H1 (cell line): ENCODE measurements at regions not wholly inside any gene's neighbourhood (a gene's known extent, or its start where the extent isn't known, plus 50 kb on each side); places are given as distances from the start of the nearest gene placed in this dataset.

Experiments
- CTCF ChIA-PET: fragments of 300-600 bp; sonication (Branson Sonifier 250); formaldehyde crosslinking; loops from one replicate; lab custom pipeline; 2021; ENCODE audit not compliant: partially characterized antibody; lab: Charles Lee
- POLR2A ChIA-PET: fragments of 300-600 bp; sonication (Branson Sonifier 250); formaldehyde crosslinking; loops from one replicate; lab custom pipeline; 2021; ENCODE audit warnings: inconsistent platforms; ENCODE audit not compliant: partially characterized antibody; lab: Charles Lee
- DNase-seq, 2 experiments: peaks; one replicate each; pipeline versions ENCODE4 v3.0.0 to v3.0.0-alpha.2; 2010 to 2022; ENCODE audit warnings: low spot score in 2 of 2, low read depth in 1 of 2, mixed read lengths in 1 of 2
- FAIRE-seq: peaks from 2 replicates; lab custom pipeline; 2011; peaks lifted over from hg19 to GRCh38; lab: Jason Lieb, UNC
- H2AFZ ChIP-seq: 2 replicates; pipeline ENCODE4 v1.8.1; 2012; ENCODE audit warnings: low read length, inconsistent platforms
- H2AK5ac ChIP-seq: 2 replicates; pipeline ENCODE4 v1.6.1; 2013; ENCODE audit warnings: low read depth, low read length
- H2BK120ac ChIP-seq: replicated peaks from 2 replicates; pipeline ENCODE3; 2013; ENCODE audit warnings: low read depth, low read length, inconsistent platforms
- H2BK12ac ChIP-seq: 2 replicates; pipeline ENCODE4 v1.6.1; 2013; ENCODE audit warnings: low read depth, low read length
- H2BK15ac ChIP-seq: 2 replicates; pipeline ENCODE4 v1.6.1; 2013; ENCODE audit warnings: low read length
- H2BK20ac ChIP-seq: 2 replicates; pipeline ENCODE4 v1.6.1; 2013; ENCODE audit warnings: low read length
- H2BK5ac ChIP-seq: 2 replicates; pipeline ENCODE4 v1.6.1; 2013; ENCODE audit warnings: low read depth, low read length
- H3K14ac ChIP-seq: 2 replicates; pipeline ENCODE4 v1.6.1; 2013; ENCODE audit warnings: inconsistent platforms; ENCODE audit not compliant: insufficient read length
- H3K18ac ChIP-seq: 2 replicates; pipeline ENCODE4 v1.6.1; 2013; ENCODE audit warnings: low read length; ENCODE audit errors: extremely low read depth
- H3K23ac ChIP-seq: 2 replicates; pipeline ENCODE4 v1.6.1; 2013; ENCODE audit warnings: inconsistent platforms; ENCODE audit not compliant: insufficient read length
- H3K23me2 ChIP-seq: 2 replicates; pipeline ENCODE4 v1.6.1; 2013; ENCODE audit warnings: low read depth, low read length
- H3K27ac ChIP-seq: 2 replicates; pipeline ENCODE4 v1.6.1; 2011; ENCODE audit warnings: low read depth, low read length, inconsistent platforms
- H3K27me3 ChIP-seq, 4 experiments: replicated peaks in 1 of 4; 1 replicate in 1 of 4; 2 replicates in 3 of 4; pipeline versions ENCODE4 v1.6.1 to v1.8.1; 2011 to 2013; ENCODE audit warnings: low read length in 3 of 4, mild to moderate bottlenecking in 3 of 4, inconsistent platforms in 2 of 4, mixed read lengths in 2 of 4, moderate library complexity in 1 of 4; ENCODE audit not compliant: control insufficient read depth in 3 of 4, insufficient read depth in 3 of 4; ENCODE audit errors: extremely low read depth in 1 of 4
- H3K36me3 ChIP-seq, 4 experiments: 2 replicates each; pipeline versions ENCODE4 v1.6.1 to v1.8.1; 2011 to 2013; ENCODE audit warnings: mild to moderate bottlenecking in 4 of 4, low read length in 3 of 4, moderate library complexity in 2 of 4, control low read depth in 1 of 4, inconsistent platforms in 1 of 4; ENCODE audit not compliant: insufficient read depth in 4 of 4, control insufficient read depth in 2 of 4
- H3K4ac ChIP-seq: replicated peaks from 2 replicates; pipeline ENCODE3; 2013; ENCODE audit warnings: low read length, low read depth, mixed read lengths, inconsistent platforms; ENCODE audit not compliant: insufficient read length
- H3K4me1 ChIP-seq, 4 experiments: replicated peaks in 1 of 4; 1 replicate in 1 of 4; 2 replicates in 3 of 4; pipeline versions ENCODE4 v1.6.1 to v1.8.1; 2011 to 2013; ENCODE audit warnings: low read length in 3 of 4, inconsistent platforms in 2 of 4, mixed read lengths in 1 of 4; ENCODE audit not compliant: insufficient read depth in 4 of 4, control insufficient read depth in 3 of 4
- H3K4me2 ChIP-seq, 2 experiments: 2 replicates each; pipeline versions ENCODE4 v1.6.1 to v1.8.1; 2011 to 2013; ENCODE audit warnings: low read depth in 2 of 2, low read length in 2 of 2, control low read depth in 1 of 2, inconsistent platforms in 1 of 2, mild to moderate bottlenecking in 1 of 2; ENCODE audit not compliant: insufficient read depth in 1 of 2
- H3K4me3 ChIP-seq, 4 experiments: fragments of 200-600, 300-600 bp in 1 of 4; sonication (generic), shearing (Covaris generic), sonication (Bioruptor Twin) in 1 of 4; 2 replicates each; pipeline versions ENCODE4 v1.5.1 to v1.8.1; 2011 to 2016; ENCODE audit warnings: low read length in 4 of 4, low read depth in 3 of 4, control low read depth in 2 of 4, inconsistent platforms in 2 of 4, mild to moderate bottlenecking in 2 of 4, mixed read lengths in 1 of 4, moderate library complexity in 1 of 4; ENCODE audit not compliant: insufficient read depth in 2 of 4; ENCODE audit errors: extremely low read depth in 1 of 4
- H3K56ac ChIP-seq: replicated peaks from 2 replicates; pipeline ENCODE3; 2013; ENCODE audit warnings: low read depth, mild to moderate bottlenecking, mixed read lengths, low read length, inconsistent platforms; ENCODE audit not compliant: insufficient read length
- H3K79me1 ChIP-seq: 2 replicates; pipeline ENCODE4 v1.6.1; 2013; ENCODE audit warnings: low read depth, low read length, control low read depth
- H3K79me2 ChIP-seq, 2 experiments: 2 replicates each; pipeline versions ENCODE4 v1.6.1 to v1.8.1; 2012 to 2013; ENCODE audit warnings: low read length in 2 of 2, mild to moderate bottlenecking in 2 of 2, inconsistent platforms in 1 of 2; ENCODE audit not compliant: insufficient read depth in 2 of 2, control insufficient read depth in 1 of 2
- H3K9ac ChIP-seq, 4 experiments: replicated peaks in 1 of 4; 1 replicate in 1 of 4; 2 replicates in 3 of 4; pipeline versions ENCODE4 v1.6.1 to v1.8.1; 2011 to 2013; ENCODE audit warnings: low read depth in 3 of 4, low read length in 3 of 4, control low read depth in 2 of 4, mild to moderate bottlenecking in 2 of 4, moderate library complexity in 2 of 4, inconsistent platforms in 1 of 4; ENCODE audit errors: extremely low read depth in 1 of 4
- H3K9me3 ChIP-seq, 2 experiments: 2 replicates each; pipeline versions ENCODE4 v1.6.1 to v1.8.1; 2012 to 2013; ENCODE audit warnings: mild to moderate bottlenecking in 2 of 2, moderate library complexity in 2 of 2, control low read depth in 1 of 2, inconsistent platforms in 1 of 2, low read depth in 1 of 2, low read length in 1 of 2, mixed read lengths in 1 of 2; ENCODE audit not compliant: insufficient read depth in 2 of 2
- H4K20me1 ChIP-seq, 2 experiments: replicated peaks in 1 of 2; 2 replicates each; pipeline versions ENCODE3 to v1.8.1; 2011 to 2013; ENCODE audit warnings: inconsistent platforms in 2 of 2, low read length in 2 of 2, mild to moderate bottlenecking in 1 of 2; ENCODE audit not compliant: insufficient read depth in 2 of 2, control insufficient read depth in 1 of 2
- H4K5ac ChIP-seq: 2 replicates; pipeline ENCODE4 v1.6.1; 2013; ENCODE audit warnings: low read length, low read depth, mixed read lengths, inconsistent platforms; ENCODE audit not compliant: insufficient read length
- H4K8ac ChIP-seq: 2 replicates; pipeline ENCODE4 v1.8.0; 2013; ENCODE audit warnings: mild to moderate bottlenecking, moderate library complexity, low read length, inconsistent platforms; ENCODE audit not compliant: insufficient read depth; ENCODE audit errors: extremely low read depth
- H4K91ac ChIP-seq: replicated peaks from 2 replicates; pipeline ENCODE3; 2013; ENCODE audit warnings: low read length, mixed read lengths, inconsistent platforms; ENCODE audit not compliant: insufficient read length
- BCL11A ChIP-seq, 2 experiments: IDR thresholded peaks; one replicate each; pipeline ENCODE4 v1.6.1; 2011; ENCODE audit warnings: low read depth in 2 of 2, low read length in 2 of 2, mild to moderate bottlenecking in 2 of 2
- CHD2 ChIP-seq: IDR thresholded peaks from 2 replicates; pipeline ENCODE4 v1.6.1; 2012; ENCODE audit warnings: low read length, improper control_type of control experiment
- CTBP2 ChIP-seq: IDR thresholded peaks from 2 replicates; pipeline ENCODE4 v1.7.0; 2011; ENCODE audit warnings: borderline replicate concordance, mild to moderate bottlenecking, moderate library complexity, mixed read lengths, low read length; ENCODE audit not compliant: insufficient read depth, insufficient read length
- JUN ChIP-seq: IDR thresholded peaks from 2 replicates; pipeline ENCODE4 v1.6.1; 2011; ENCODE audit warnings: low read depth, mild to moderate bottlenecking, improper control_type of control experiment, low read length
- POLR2A ChIP-seq, 2 experiments: IDR thresholded peaks; 1 replicate in 1 of 2; 2 replicates in 1 of 2; pipeline ENCODE4 v1.6.1; 2011; ENCODE audit warnings: low read depth in 2 of 2, low read length in 2 of 2, mild to moderate bottlenecking in 2 of 2; ENCODE audit errors: control extremely low read depth in 1 of 2
- RAD21 ChIP-seq, 2 experiments: IDR thresholded peaks in 1 of 2; conservative IDR thresholded peaks in 1 of 2; 2 replicates each; pipeline ENCODE4 v1.6.1; 2011; ENCODE audit warnings: low read depth in 2 of 2, low read length in 2 of 2, improper control_type of control experiment in 1 of 2, inconsistent platforms in 1 of 2, mild to moderate bottlenecking in 1 of 2, moderate library complexity in 1 of 2
- SAP30 ChIP-seq: fragments of 300-600 bp; sonication (generic); IDR thresholded peaks from 2 replicates; pipeline ENCODE4 v1.7.1; 2012; ENCODE audit warnings: low read length, moderate library complexity, mild to moderate bottlenecking, inconsistent platforms; ENCODE audit not compliant: insufficient read depth, insufficient replicate concordance
- TAF7 ChIP-seq: optimal IDR thresholded peaks from 2 replicates; pipeline ENCODE3; 2011; ENCODE audit warnings: low read depth, mild to moderate bottlenecking, inconsistent platforms, low read length, moderate library complexity, borderline replicate concordance
- TBP ChIP-seq: IDR thresholded peaks from 2 replicates; pipeline ENCODE4 v1.6.1; 2011; ENCODE audit warnings: low read depth, low read length, improper control_type of control experiment
- WGBS, 2 experiments: shearing (Covaris generic) in 1 of 2; methylation state at CpG; one replicate each; pipeline versions ENCODE4 v1.1.6 to v1.1.7; 2013 to 2015; ENCODE audit warnings: low lambda C conversion rate in 2 of 2, mixed read lengths in 2 of 2, inconsistent platforms in 1 of 2, low coverage in 1 of 2, missing lambda C conversion rate in 1 of 2; ENCODE audit not compliant: insufficient replicate concordance in 2 of 2, insufficient coverage in 1 of 2, insufficient read length in 1 of 2; ENCODE audit errors: extremely low coverage in 1 of 2, missing lambda C conversion rate in 1 of 2; 5-methylcytosine and 5-hydroxymethylcytosine counted together

GRCh38 chr12:75874441-75874840 is 157.1 kb downstream of the PHLDA1 start:
- Histone ChIP-seq H2BK20ac (no peak overlapping the region), H2BK15ac (no peak overlapping the region), H3K79me1 (no peaks in the 10 kb centered on the region), H3K4me1 (peaks cover 0 to 11% (median 4%) of the 10 kb centered on the region in 4 experiments; a peak in 4 of 7 replicates), H3K9me3 (no peaks in the 10 kb centered on the region), H4K91ac (no peak overlapping the region), H3K4ac (no peak overlapping the region), H3K79me2 (no peaks in the 10 kb centered on the region), H4K8ac (no peak overlapping the region), H2BK5ac (no peak overlapping the region), H2BK12ac (no peak overlapping the region), H2BK120ac (no peak overlapping the region), H3K56ac (no peak overlapping the region), H3K14ac (no peak overlapping the region), H3K23ac (no peak overlapping the region), H4K5ac (no peak overlapping the region), H3K36me3 (no peaks in the 10 kb centered on the region)
- ChIA-PET POLR2A (no interaction called here), CTCF (interaction anchor here (1.3 kb wide), 1 partner anchor 8 kb away, joined by 3 read pairs; no protein-coding TSS in a partner anchor)
- 91% methylated on average over 2 of the region's 2 CpGs; no CpG with 5 or more reads in 1 of the 2 experiments for WGBS, 2 experiments
- no peak for TF ChIP-seq SAP30
- TF ChIP-seq CTBP2, result no peak
- no peak for TF ChIP-seq JUN
- TF ChIP-seq BCL11A (IDR thresholded peaks at IDR 0.05; ENCODE audit: low read depth in 2 of 2, low read length in 2 of 2), result no peak
- TF ChIP-seq RAD21 (IDR thresholded peaks at IDR 0.05 in 1 of 2, conservative IDR thresholded peaks at IDR 0.05 in 1 of 2; ENCODE audit: low read depth in 2 of 2, low read length in 2 of 2), result no peak
- no peak for TF ChIP-seq CHD2
- no peak for TF ChIP-seq POLR2A (IDR thresholded peaks at IDR 0.05; ENCODE audit: control extremely low read depth in 1 of 2, low read depth in 2 of 2, low read length in 2 of 2)
- TF ChIP-seq TAF7, result no peak
- TF ChIP-seq TBP, result no peak
- TF ChIP-seq, all 59 proteins: peak for 0
- no peaks in the 10 kb centered on the region for H3K27me3 ChIP-seq
- no peak overlapping the region for H3K18ac ChIP-seq
- FAIRE-seq, result no peak
- no peak overlapping the region for H2AFZ ChIP-seq
- H3K4me2 ChIP-seq, result no peak overlapping the region
- no peak overlapping the region for H3K4me3 ChIP-seq
- no peaks in the 10 kb centered on the region for H4K20me1 ChIP-seq
- H3K23me2 ChIP-seq, result no peaks in the 10 kb centered on the region
- H3K9ac ChIP-seq, result no peak overlapping the region
- DNase-seq, result no peak
- H3K27ac ChIP-seq, result no peak overlapping the region
- no peak overlapping the region for H2AK5ac ChIP-seq
